ENCODE measurements at regions not wholly inside any gene's neighbourhood (a gene's known extent, or its start where the extent isn't known, plus 50 kb on each side); places are given as distances from the start of the nearest gene placed in this dataset.
A peak's percentile ranks its signal among the peaks of the same experiment; 100 is the strongest.

GRCh38 chr17:63366241-63366566 is 79.9 kb downstream of the CYB561 start (continued):
- TF ChIP-seq USF2 (IDR thresholded peaks at IDR 0.05; ENCODE audit: borderline replicate concordance, low read depth, low read length) (no peak), FOXJ3 (CRISPR knock-in tag; IDR thresholded peaks at IDR 0.05) (no peak), NRF1 (IDR thresholded peaks at IDR 0.05; ENCODE audit: low read depth, low read length) (no peak), POLR2AphosphoS5 (IDR thresholded peaks at IDR 0.05; ENCODE audit: low read depth, low read length) (no peak), TEAD4 (IDR thresholded peaks at IDR 0.05; ENCODE audit: borderline replicate concordance, insufficient read depth) (no peak), RFX5 (IDR thresholded peaks at IDR 0.05; ENCODE audit: low read length) (no peak), MXI1 (IDR thresholded peaks at IDR 0.05; ENCODE audit: low read depth, low read length) (no peak), JUND (IDR thresholded peaks at IDR 0.05) (no peak; the same call in 1 of the 2 replicates)

- peak overlapping the region in 1 of 2 experiments; percentile 84; a peak in 3 of 4 replicates for H3K27ac ChIP-seq (ENCODE audit: low read depth in 2 of 2, low read length in 1 of 2)
- DNase-seq: no peak
- POLR2A ChIA-PET: no interaction called here
Measured at GRCh38 chr17:63369233-63369632, 76.9 kb downstream of the CYB561 start.

More at GRCh38 chr17:63369233-63369632, 76.9 kb downstream of the CYB561 start:
- Histone ChIP-seq H3K4me2 (no peak overlapping the region), H3K4me3 (ENCODE audit: low read depth in 2 of 2, low read length in 1 of 2) (no peak overlapping the region), H3K9me2 (no peaks in the 10 kb centered on the region), H3K9ac (no peak overlapping the region), H3K36me3 (replicated peaks in 1 of 2; ENCODE audit: control insufficient read depth in 1 of 2, insufficient read depth in 2 of 2, low read length in 1 of 2) (peaks cover 0 to 14% of the 10 kb centered on the region in 2 experiments), H2AFZ (ENCODE audit: low read depth) (no peak overlapping the region), H3F3A (replicated peaks; ENCODE audit: insufficient read depth) (peaks cover 40% of the 10 kb centered on the region), H3K4me1 (ENCODE audit: control insufficient read depth in 1 of 2, insufficient read depth in 2 of 2, low read depth in 1 of 2, low read length in 1 of 2) (peaks cover 9 to 44% of the 10 kb centered on the region in 2 experiments), H4K20me1 (ENCODE audit: insufficient read depth) (no peaks in the 10 kb centered on the region), H3K79me2 (ENCODE audit: insufficient read depth) (peaks cover 31% of the 10 kb centered on the region), H3K9me3 (no peaks in the 10 kb centered on the region), H3K27me3 (ENCODE audit: insufficient read depth) (no peaks in the 10 kb centered on the region)
- WGBS (ENCODE audit: low lambda C conversion rate): 64% methylated on average over 4 of the region's 4 CpGs
- CTCF ChIA-PET: interaction anchor here (0.9 kb wide), 1 partner anchor 12 kb away, joined by 3 read pairs; no protein-coding TSS in a partner anchor
- TF ChIP-seq CTCF (IDR thresholded peaks at IDR 0.05) (no peak), SMC3 (IDR thresholded peaks at IDR 0.05; ENCODE audit: low read depth, low read length) (no peak), JUND (IDR thresholded peaks at IDR 0.05) (peak; percentile 57), PBX3 (IDR thresholded peaks at IDR 0.05) (peak; percentile 60), FOSL2 (IDR thresholded peaks at IDR 0.05; ENCODE audit: borderline replicate concordance, low read depth) (peak; percentile 59; the same call in 1 of the 2 replicates), ELF1 (IDR thresholded peaks at IDR 0.05) (no peak), GATA2 (CRISPR knock-in tag; IDR thresholded peaks at IDR 0.05) (no peak)
